Thyroid gland (tissue), 4 donors: ENCODE measurements at regions not wholly inside any gene's neighbourhood (a gene's known extent, or its start where the extent isn't known, plus 50 kb on each side); places are given as distances from the start of the nearest gene placed in this dataset.

ENCODE experiments used
- POLR2A ChIP-seq, 2 donors: fragments of 450-650 bp; IDR thresholded peaks; one replicate each; pipeline ENCODE4 v1.6.1; 2017; ENCODE audit warnings: antibody characterized with exemption in 2 of 2, mild to moderate bottlenecking in 2 of 2, moderate library complexity in 1 of 2
- TF ChIP-seq, protein P1 (sequence below), 6 experiments: fragments of 200-600 bp in 3 of 6; fragments of 450-650 bp in 3 of 6; sonication (generic) in 3 of 6; IDR thresholded peaks; one replicate each; pipeline ENCODE4 v1.5.1; 2016 to 2019; ENCODE audit warnings: antibody characterized with exemption in 6 of 6, mild to moderate bottlenecking in 2 of 6, inconsistent platforms in 1 of 6, moderate library complexity in 1 of 6

DNA sequence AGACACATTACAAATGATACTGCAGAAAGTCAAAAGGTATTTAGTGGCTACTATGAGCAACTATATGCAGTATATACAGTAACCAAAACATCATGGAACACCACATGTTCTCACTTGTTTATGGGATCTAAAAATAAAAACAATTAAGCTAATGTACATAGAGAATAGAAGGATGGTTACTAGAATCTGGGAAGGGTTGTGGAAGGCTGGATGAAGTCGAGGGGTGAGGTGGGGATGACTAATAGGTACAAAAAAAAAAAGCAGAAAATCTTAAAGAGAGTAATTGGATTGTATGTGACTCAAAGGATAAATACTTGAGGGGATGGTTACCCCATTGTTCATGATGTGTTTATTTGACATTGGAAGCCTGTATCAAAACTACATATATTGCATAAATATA is 848.8 kb upstream of the GBE1 start:
- TF ChIP-seq, protein P1, sequence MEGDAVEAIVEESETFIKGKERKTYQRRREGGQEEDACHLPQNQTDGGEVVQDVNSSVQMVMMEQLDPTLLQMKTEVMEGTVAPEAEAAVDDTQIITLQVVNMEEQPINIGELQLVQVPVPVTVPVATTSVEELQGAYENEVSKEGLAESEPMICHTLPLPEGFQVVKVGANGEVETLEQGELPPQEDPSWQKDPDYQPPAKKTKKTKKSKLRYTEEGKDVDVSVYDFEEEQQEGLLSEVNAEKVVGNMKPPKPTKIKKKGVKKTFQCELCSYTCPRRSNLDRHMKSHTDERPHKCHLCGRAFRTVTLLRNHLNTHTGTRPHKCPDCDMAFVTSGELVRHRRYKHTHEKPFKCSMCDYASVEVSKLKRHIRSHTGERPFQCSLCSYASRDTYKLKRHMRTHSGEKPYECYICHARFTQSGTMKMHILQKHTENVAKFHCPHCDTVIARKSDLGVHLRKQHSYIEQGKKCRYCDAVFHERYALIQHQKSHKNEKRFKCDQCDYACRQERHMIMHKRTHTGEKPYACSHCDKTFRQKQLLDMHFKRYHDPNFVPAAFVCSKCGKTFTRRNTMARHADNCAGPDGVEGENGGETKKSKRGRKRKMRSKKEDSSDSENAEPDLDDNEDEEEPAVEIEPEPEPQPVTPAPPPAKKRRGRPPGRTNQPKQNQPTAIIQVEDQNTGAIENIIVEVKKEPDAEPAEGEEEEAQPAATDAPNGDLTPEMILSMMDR (IDR thresholded peaks at IDR 0.05): no peak
- TF ChIP-seq POLR2A (IDR thresholded peaks at IDR 0.05): no peak
